Glutamatergic neuron (in vitro differentiated cells): ENCODE measurements at regions not wholly inside any gene's neighbourhood (a gene's known extent, or its start where the extent isn't known, plus 50 kb on each side); places are given as distances from the start of the nearest gene placed in this dataset.

Experiments used
- DNase-seq: peaks from one replicate; pipeline ENCODE4 v3.0.0; 2022
- H3K27ac Mint-ChIP-seq: one replicate; pipeline ENCODE4 v1.8.0; 2020; ENCODE audit warnings: mild to moderate bottlenecking, mixed read lengths, inconsistent platforms; ENCODE audit not compliant: unreplicated experiment
- H3K27me3 Mint-ChIP-seq: one replicate; pipeline ENCODE4 v1.8.0; 2020; ENCODE audit warnings: mild to moderate bottlenecking, moderate library complexity, mixed read lengths, inconsistent platforms; ENCODE audit not compliant: unreplicated experiment
- H3K36me3 Mint-ChIP-seq: one replicate; pipeline ENCODE4 v1.8.0; 2020; ENCODE audit warnings: mild to moderate bottlenecking, mixed read lengths, inconsistent platforms; ENCODE audit not compliant: unreplicated experiment
- H3K4me1 Mint-ChIP-seq: one replicate; pipeline ENCODE4 v1.8.0; 2020; ENCODE audit warnings: mild to moderate bottlenecking, low read depth, mixed read lengths, inconsistent platforms; ENCODE audit not compliant: unreplicated experiment
- H3K4me3 Mint-ChIP-seq: one replicate; pipeline ENCODE4 v1.8.0; 2020; ENCODE audit warnings: mild to moderate bottlenecking, mixed read lengths, inconsistent platforms; ENCODE audit not compliant: unreplicated experiment
- H3K9me3 Mint-ChIP-seq: one replicate; pipeline ENCODE4 v1.8.0; 2020; ENCODE audit warnings: mild to moderate bottlenecking, moderate library complexity, mixed read lengths, inconsistent platforms; ENCODE audit not compliant: unreplicated experiment
- CTCF ChIP-seq: fragments of 200-600 bp; sonication (generic); IDR thresholded peaks from one replicate; pipeline ENCODE4 v1.5.0; 2021; ENCODE audit not compliant: partially characterized antibody, unreplicated experiment

DNA sequence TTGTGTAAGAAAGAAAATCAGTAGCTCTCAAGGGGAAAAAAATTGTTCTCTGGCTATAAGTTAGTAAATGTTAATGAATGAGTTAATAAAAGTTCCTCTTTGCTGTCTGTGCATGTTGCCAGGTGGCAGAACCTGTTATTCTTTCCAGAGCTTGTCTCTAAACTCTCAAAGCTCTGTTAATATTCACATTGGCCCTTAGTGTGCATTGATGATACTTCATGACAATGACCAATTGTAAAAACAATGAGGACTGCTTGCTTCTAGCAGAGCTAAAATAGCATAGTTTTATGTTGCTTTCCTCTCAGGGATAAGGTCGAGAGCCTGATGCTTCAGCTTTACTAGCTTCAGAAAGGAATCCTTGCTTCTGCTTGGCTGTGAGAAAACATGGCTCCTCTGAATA lies 91.5 kb downstream of the RAD51AP2 start:
- DNase-seq = no peak
- Mint-ChIP-seq H3K27me3 (no peaks in the 10 kb centered on the region), H3K9me3 (no peaks in the 10 kb centered on the region), H3K27ac (no peak overlapping the region), H3K4me3 (no peak overlapping the region), H3K4me1 (no peaks in the 10 kb centered on the region), H3K36me3 (no peaks in the 10 kb centered on the region)
- no peak for TF ChIP-seq CTCF

DNA sequence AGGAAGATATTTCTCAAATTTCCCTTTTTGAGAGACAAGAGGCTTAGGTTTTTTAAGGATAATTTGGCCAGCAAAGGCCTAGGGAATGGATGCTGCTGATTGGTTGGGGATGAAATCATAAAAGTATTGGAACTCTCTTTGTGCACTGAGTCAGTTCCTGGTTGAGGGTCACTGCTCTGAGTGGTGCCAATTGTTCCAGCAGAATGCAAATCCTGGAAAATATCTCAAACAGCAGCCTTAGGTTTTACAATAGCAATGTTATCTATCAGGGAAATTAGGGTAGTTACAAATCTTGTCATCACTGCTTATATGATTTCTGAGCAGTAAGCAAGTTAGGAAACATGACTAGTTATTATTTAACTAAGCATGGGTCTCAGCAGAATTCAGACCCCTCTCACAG lies 96.2 kb downstream of the RAD51AP2 start:
- Mint-ChIP-seq H3K4me3 (no peak overlapping the region), H3K36me3 (no peaks in the 10 kb centered on the region), H3K27me3 (no peaks in the 10 kb centered on the region), H3K27ac (no peak overlapping the region), H3K9me3 (no peaks in the 10 kb centered on the region), H3K4me1 (no peaks in the 10 kb centered on the region)
- no peak for DNase-seq
- TF ChIP-seq CTCF = no peak

GRCh38 chr2:17416884-17417391 lies 101.3 kb downstream of the RAD51AP2 start:
- Mint-ChIP-seq H3K4me1 (no peaks in the 10 kb centered on the region), H3K36me3 (no peaks in the 10 kb centered on the region), H3K4me3 (no peak overlapping the region), H3K9me3 (no peaks in the 10 kb centered on the region), H3K27ac (no peak overlapping the region), H3K27me3 (no peaks in the 10 kb centered on the region)
- DNase-seq = no peak
- TF ChIP-seq CTCF = no peak

DNA sequence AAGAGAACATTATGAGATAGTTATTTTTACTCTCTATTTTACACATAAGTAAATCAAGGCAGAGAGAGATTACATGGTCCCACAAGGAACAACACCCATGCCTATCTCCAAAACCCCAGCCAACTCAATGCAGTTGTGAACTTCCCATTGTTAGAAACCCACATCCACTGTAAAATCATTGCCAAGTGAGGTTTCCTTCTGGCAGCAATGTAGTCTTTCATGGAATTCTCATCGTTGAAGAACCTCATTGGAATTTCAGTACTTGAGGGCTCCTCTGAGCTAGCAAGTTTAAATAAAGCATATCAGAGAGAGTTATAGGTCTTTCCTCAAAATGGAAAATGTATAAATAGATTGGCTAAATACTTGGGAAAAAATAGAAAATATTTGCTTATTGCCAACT lies 105.2 kb downstream of the RAD51AP2 start:
- Mint-ChIP-seq H3K9me3 (no peaks in the 10 kb centered on the region), H3K27me3 (peaks cover 3% of the 10 kb centered on the region), H3K4me1 (no peaks in the 10 kb centered on the region), H3K27ac (no peak overlapping the region), H3K36me3 (peaks cover 8% of the 10 kb centered on the region), H3K4me3 (no peak overlapping the region)
- no peak for TF ChIP-seq CTCF
- no peak for DNase-seq

DNA sequence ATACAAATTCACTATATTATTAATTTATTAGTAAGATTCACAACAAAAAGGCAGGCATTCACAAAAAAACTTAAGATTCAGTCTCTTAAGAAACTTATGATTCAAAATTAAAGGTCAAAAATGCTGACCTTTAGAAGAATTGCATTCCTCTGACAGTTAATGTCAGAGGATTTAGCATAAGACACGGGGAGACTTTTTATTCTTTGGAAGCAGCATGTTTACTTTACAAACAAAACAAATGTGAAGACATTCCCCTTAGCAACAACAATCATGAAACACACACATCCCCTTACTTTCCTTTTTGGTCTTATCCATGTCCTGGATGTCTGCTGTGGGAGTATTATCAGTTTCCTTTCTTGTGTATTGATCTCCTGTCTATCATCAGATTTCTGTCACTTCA lies 117.1 kb downstream of the RAD51AP2 start:
- no peaks in the 10 kb centered on the region for H3K9me3 Mint-ChIP-seq
- H3K27ac Mint-ChIP-seq = no peak overlapping the region
- no peak for DNase-seq
- H3K27me3 Mint-ChIP-seq = no peaks in the 10 kb centered on the region
- H3K4me1 Mint-ChIP-seq = no peaks in the 10 kb centered on the region
- no peak for TF ChIP-seq CTCF
- H3K36me3 Mint-ChIP-seq = peaks cover 5% of the 10 kb centered on the region
- H3K4me3 Mint-ChIP-seq = no peak overlapping the region
